OCI-LY7 (cell line): ENCODE measurements at regions not wholly inside any gene's neighbourhood (a gene's known extent, or its start where the extent isn't known, plus 50 kb on each side); places are given as distances from the start of the nearest gene placed in this dataset.

Experiments
- BruUV-seq: library from RNA; stranded (reverse); fragments of 400-500 nt; replicated peaks from 2 replicates; lab custom pipeline; 2021; lab: Mats Ljungman, UMichigan
- CTCF ChIA-PET: fragments of 300-600 bp; sonication (Branson Sonifier 250); formaldehyde crosslinking; loops from one replicate; lab custom pipeline; 2022; ENCODE audit warnings: antibody characterized with exemption; ENCODE audit not compliant: unreplicated experiment; lab: Charles Lee
- POLR2A ChIA-PET: fragments of 300-600 bp; sonication (Branson Sonifier 250); formaldehyde crosslinking; loops from one replicate; lab custom pipeline; 2022; ENCODE audit warnings: antibody characterized with exemption; lab: Charles Lee
- DNase-seq: peaks from one replicate; pipeline ENCODE4 v3.0.0-alpha.2; 2015; ENCODE audit warnings: low spot score
- H2AFZ ChIP-seq: fragments of 200-600 bp; sonication (generic), shearing (Covaris generic); 2 replicates; pipeline ENCODE4 v1.6.1; 2014; ENCODE audit warnings: mild to moderate bottlenecking, antibody characterized with exemption, low read length, moderate library complexity
- H3K27ac ChIP-seq: fragments of 200-600 bp; sonication (generic); 2 replicates; pipeline ENCODE4 v1.5.1; 2014; ENCODE audit warnings: mixed run types, low read depth, mild to moderate bottlenecking, moderate library complexity, low read length, inconsistent platforms; ENCODE audit not compliant: poor library complexity, severe bottlenecking
- H3K36me3 ChIP-seq: fragments of 200-600 bp; sonication (generic); 2 replicates; pipeline ENCODE4 v1.6.1; 2014; ENCODE audit warnings: mild to moderate bottlenecking, antibody characterized with exemption, low read length, moderate library complexity, mixed read lengths; ENCODE audit not compliant: insufficient read depth
- H3K4me1 ChIP-seq: fragments of 200-600 bp; sonication (generic); 2 replicates; pipeline ENCODE4 v1.5.1; 2014; ENCODE audit warnings: mild to moderate bottlenecking, low read length; ENCODE audit not compliant: insufficient read depth, poor library complexity, severe bottlenecking
- H3K4me2 ChIP-seq: fragments of 200-600 bp; sonication (generic); 2 replicates; pipeline ENCODE4 v1.6.1; 2014; ENCODE audit warnings: mild to moderate bottlenecking, low read length
- H3K4me3 ChIP-seq: fragments of 200-600 bp; sonication (generic); 2 replicates; pipeline ENCODE4 v1.5.1; 2014; ENCODE audit warnings: mild to moderate bottlenecking, low read depth, low read length; ENCODE audit not compliant: poor library complexity, severe bottlenecking
- H3K79me2 ChIP-seq: fragments of 200-600 bp; sonication (generic); 2 replicates; pipeline ENCODE4 v1.6.1; 2016; ENCODE audit warnings: low read depth, mild to moderate bottlenecking, low read length, moderate library complexity, mixed read lengths; ENCODE audit not compliant: insufficient read depth
- H3K9me2 ChIP-seq: fragments of 200-600 bp; sonication (generic); 2 replicates; pipeline ENCODE4 v1.6.1; 2016; ENCODE audit warnings: mild to moderate bottlenecking, low read length, mixed read lengths; ENCODE audit not compliant: insufficient read depth
- H3K9me3 ChIP-seq: fragments of 200-600 bp; sonication (generic); 2 replicates; pipeline ENCODE4 v1.6.1; 2014; ENCODE audit warnings: mild to moderate bottlenecking, mixed run types, low read length, mixed read lengths
- H4K20me1 ChIP-seq: fragments of 200-600 bp; sonication (generic); 2 replicates; pipeline ENCODE4 v1.6.1; 2014; ENCODE audit warnings: mild to moderate bottlenecking, antibody characterized with exemption, low read length, moderate library complexity, mixed read lengths; ENCODE audit not compliant: insufficient read depth
- EZH2phosphoT487 ChIP-seq: fragments of 200-600 bp; sonication (generic); IDR thresholded peaks from 2 replicates; pipeline ENCODE4 v1.6.1; 2018; ENCODE audit warnings: low read depth, borderline replicate concordance, mild to moderate bottlenecking, mixed run types, antibody characterized with exemption, low read length, moderate library complexity, mixed read lengths
- intact Hi-C: fragments of 100-400 bp; cut with micrococcal nuclease; formaldehyde crosslinking; loops from one replicate; pipeline ENCODE4 v1.10.0; 2022; ENCODE audit not compliant: unreplicated experiment
- TF ChIP-seq, protein P1 (sequence below): fragments of 200-600 bp; sonication (generic); conservative IDR thresholded peaks from 2 replicates; pipeline ENCODE4 v1.5.1; 2014; ENCODE audit warnings: mild to moderate bottlenecking, antibody characterized with exemption, low read length, moderate library complexity, mixed read lengths

DNA sequence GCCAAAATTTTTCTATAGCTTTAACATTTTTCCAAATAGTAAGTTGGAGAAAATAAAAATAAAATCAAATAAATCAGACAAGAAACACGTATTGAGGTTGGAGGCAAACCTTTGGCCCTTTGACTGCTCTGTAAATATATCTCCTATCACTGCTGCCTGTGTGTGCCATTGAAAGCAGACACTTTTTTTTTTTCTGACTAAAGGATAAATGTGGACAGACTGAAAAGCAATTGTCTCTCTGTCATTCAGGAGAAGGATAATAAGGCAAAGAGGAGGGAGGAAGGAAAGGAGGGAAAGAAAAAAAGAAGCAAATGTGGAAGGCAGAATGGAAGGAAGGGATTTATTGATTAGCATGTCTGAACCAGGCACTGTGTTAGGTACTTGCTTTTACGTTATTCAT lies 85.2 kb upstream of the SULF2 start:
- TF ChIP-seq EZH2phosphoT487: no peak
- TF ChIP-seq, protein P1, sequence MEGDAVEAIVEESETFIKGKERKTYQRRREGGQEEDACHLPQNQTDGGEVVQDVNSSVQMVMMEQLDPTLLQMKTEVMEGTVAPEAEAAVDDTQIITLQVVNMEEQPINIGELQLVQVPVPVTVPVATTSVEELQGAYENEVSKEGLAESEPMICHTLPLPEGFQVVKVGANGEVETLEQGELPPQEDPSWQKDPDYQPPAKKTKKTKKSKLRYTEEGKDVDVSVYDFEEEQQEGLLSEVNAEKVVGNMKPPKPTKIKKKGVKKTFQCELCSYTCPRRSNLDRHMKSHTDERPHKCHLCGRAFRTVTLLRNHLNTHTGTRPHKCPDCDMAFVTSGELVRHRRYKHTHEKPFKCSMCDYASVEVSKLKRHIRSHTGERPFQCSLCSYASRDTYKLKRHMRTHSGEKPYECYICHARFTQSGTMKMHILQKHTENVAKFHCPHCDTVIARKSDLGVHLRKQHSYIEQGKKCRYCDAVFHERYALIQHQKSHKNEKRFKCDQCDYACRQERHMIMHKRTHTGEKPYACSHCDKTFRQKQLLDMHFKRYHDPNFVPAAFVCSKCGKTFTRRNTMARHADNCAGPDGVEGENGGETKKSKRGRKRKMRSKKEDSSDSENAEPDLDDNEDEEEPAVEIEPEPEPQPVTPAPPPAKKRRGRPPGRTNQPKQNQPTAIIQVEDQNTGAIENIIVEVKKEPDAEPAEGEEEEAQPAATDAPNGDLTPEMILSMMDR: no peak

DNA sequence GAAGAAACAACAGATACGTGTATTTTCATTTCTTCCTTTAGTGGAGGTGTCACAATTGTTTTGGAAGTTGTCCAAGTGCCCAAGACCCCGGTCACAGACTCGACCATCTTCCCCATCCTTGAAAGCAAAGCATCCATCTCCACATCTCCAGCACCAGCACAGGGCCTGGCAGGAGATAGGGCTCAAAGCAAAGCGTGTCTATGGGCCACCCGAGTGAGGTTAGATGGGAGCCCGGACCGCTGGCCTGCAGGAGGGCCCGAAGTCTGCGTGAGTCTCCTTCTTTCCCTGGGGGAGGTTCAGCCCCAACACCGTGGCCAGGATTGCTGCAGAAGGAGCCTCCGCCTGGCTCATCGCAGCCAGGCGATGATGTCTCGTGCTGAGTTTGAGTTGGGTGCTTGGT lies 83.5 kb upstream of the SULF2 start:
- no peak overlapping the region for H3K27ac ChIP-seq
- H4K20me1 ChIP-seq: no peaks in the 10 kb centered on the region
- H3K79me2 ChIP-seq: no peaks in the 10 kb centered on the region
- no peak overlapping the region for H3K4me3 ChIP-seq
- ChIA-PET POLR2A (no interaction called here), CTCF (no interaction called here)
- no peak overlapping the region for H2AFZ ChIP-seq
- TF ChIP-seq, protein P1: no peak
- TF ChIP-seq EZH2phosphoT487: no peak
- BruUV-seq: no TSS peak
- H3K36me3 ChIP-seq: no peaks in the 10 kb centered on the region
- H3K9me2 ChIP-seq: no peaks in the 10 kb centered on the region
- no peaks in the 10 kb centered on the region for H3K4me1 ChIP-seq
- no peak for DNase-seq
- intact Hi-C loops: no loop called here
- H3K4me2 ChIP-seq: no peak overlapping the region
- H3K9me3 ChIP-seq: no peaks in the 10 kb centered on the region

More for the DNA sequence above, 85.2 kb upstream of the SULF2 start:
- Histone ChIP-seq H3K4me2 (no peak overlapping the region), H3K79me2 (no peaks in the 10 kb centered on the region), H2AFZ (no peak overlapping the region), H3K27ac (no peak overlapping the region), H3K4me3 (no peak overlapping the region), H3K9me2 (no peaks in the 10 kb centered on the region), H3K4me1 (no peaks in the 10 kb centered on the region), H3K36me3 (no peaks in the 10 kb centered on the region), H4K20me1 (no peaks in the 10 kb centered on the region), H3K9me3 (no peaks in the 10 kb centered on the region)
- ChIA-PET CTCF (no interaction called here), POLR2A (no interaction called here)
- DNase-seq: no peak
- intact Hi-C loops: no loop called here
- BruUV-seq: no TSS peak

DNA sequence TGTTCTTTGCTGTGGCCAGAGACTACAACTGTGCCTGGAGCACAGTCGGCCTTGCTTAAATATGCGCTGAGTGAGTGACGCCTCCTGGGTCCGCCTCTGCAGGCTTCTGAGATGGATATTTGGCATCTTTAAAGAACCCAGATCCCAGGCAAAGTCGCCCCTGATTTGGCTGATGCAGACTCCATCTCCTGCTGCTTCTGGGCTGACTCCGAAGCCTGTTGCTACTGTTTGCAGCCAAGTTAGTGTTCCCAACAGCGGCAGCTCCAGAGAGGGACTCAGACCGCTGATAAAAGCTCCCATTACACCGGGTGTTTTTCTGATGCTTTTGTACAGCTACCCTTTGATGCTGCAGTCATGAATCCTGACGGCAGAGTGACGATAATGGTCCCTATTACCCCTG lies 83.0 kb upstream of the SULF2 start:
- H3K4me1 ChIP-seq: no peaks in the 10 kb centered on the region
- no peaks in the 10 kb centered on the region for H3K9me2 ChIP-seq
- no peaks in the 10 kb centered on the region for H4K20me1 ChIP-seq
- ChIA-PET POLR2A (no interaction called here), CTCF (no interaction called here)
- DNase-seq: no peak
- no peak overlapping the region for H3K4me2 ChIP-seq
- intact Hi-C loops: no loop called here
- no peak overlapping the region for H3K27ac ChIP-seq
- H2AFZ ChIP-seq: no peak overlapping the region
- BruUV-seq: no TSS peak
- TF ChIP-seq, protein P1: no peak
- no peak for TF ChIP-seq EZH2phosphoT487
- H3K36me3 ChIP-seq: no peaks in the 10 kb centered on the region
- H3K9me3 ChIP-seq: no peaks in the 10 kb centered on the region
- H3K79me2 ChIP-seq: no peaks in the 10 kb centered on the region
- no peak overlapping the region for H3K4me3 ChIP-seq
